NCI-H146 (cell line): ENCODE measurements at regions not wholly inside any gene's neighbourhood (a gene's known extent, or its start where the extent isn't known, plus 50 kb on each side); places are given as distances from the start of the nearest gene placed in this dataset.
"Not testable (repeated sequence)": the region's sequence is repeated elsewhere in the genome, so short reads cannot be mapped to it uniquely, and the experiment has no call there.

Experiments
- DNase-seq: peaks from one replicate; lab custom pipeline; 2025; lab: John Stamatoyannopoulos, UW

GRCh38 chr17:72472106-72472505 lies 351.3 kb downstream of the SOX9 start:
- DNase-seq: no peak

DNA sequence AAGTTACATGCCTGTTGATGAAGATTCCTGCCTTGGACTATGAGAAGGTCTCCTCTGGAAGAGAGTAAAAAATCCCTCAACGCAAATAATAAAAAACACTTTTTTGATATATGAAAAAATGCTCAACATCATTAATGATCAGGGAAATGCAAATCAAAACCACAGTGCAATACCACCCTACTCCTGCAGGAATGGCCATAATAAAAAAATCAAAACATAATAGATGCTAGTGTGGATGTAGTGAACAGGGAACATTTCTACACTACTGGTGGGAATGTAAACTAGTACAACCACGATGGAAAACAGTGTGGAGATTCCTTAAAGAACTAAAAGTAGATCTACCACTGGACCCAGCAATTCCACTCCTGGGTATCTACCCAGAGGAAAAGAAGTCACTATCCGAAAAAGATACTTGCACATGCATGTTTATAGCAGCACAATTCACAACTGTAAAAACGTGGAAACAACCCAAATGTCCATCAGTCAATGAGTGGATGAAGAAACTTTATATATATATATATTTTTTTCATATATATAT lies 352.1 kb downstream of the SOX9 start:
- not testable (repeated sequence) for DNase-seq

GRCh38 chr17:72474243-72474642 lies 353.4 kb downstream of the SOX9 start:
- no peak for DNase-seq

- DNase-seq: no peak
Observed at GRCh38 chr17:72474719-72475477, 354.1 kb downstream of the SOX9 start.

- DNase-seq: no peak
Observed at GRCh38 chr17:72476134-72476533, 355.3 kb downstream of the SOX9 start.

DNA sequence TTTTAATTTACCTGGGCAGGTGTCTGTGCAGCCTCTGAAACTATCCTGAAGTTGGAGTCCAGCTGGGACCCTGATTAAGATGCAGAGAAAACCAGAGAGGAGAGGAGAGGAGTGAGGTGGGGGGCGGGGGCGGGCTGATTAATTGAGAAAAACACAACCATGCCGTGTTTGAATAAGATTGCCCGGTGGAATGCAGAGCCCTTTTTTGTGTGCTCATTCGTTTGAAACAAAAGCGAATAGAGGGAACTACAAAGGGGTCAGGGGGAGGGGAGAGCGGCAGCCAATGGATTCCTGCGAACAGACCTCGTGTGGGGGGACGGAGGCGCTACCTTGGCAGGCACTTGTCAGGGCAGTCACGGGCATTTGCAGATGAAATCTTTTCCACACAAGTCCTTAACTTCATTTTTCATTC lies 355.8 kb downstream of the SOX9 start:
- peak; percentile 33 for DNase-seq

DNA sequence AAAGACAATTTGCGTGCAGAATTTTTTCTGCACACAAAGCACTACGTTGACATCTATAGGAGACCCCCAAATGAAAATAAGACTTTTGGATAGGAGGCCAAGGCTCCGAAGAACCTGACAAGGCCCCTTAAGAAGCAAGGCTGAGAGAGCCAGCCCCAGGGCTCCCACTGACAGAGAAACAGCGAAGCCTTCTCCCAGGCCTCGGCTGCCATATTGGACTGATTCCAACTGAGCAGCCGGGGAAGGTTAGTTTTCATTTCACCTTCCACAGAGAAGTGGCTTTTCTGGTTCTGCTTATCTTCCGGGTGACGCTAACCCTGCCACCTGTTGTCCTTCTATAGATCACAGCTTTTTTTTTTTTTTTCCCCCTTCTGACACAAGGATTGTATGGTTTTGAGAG lies 356.7 kb downstream of the SOX9 start:
- DNase-seq: peak; percentile 69

DNA sequence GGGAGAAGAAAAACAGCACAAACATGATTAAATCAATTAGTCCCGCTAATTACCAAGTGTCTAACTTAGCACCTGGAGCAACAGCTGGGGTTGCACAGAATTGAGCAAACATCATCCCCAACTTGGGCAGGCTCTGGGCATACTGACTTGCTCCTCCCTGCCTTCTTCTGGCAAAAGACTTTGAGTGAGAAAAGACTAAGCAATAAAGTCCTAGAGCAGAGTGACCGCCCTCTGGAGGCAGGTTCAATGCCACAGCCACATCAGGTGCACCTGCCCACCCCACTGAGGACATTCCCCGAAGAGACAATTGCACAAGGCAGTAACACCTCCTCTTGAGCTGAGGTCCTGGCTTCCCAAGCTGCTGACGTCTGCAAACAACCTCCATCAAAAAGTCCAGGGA lies 358.3 kb downstream of the SOX9 start:
- peak; percentile 84 for DNase-seq

GRCh38 chr17:72481572-72481971 lies 360.8 kb downstream of the SOX9 start:
- no peak for DNase-seq

DNA sequence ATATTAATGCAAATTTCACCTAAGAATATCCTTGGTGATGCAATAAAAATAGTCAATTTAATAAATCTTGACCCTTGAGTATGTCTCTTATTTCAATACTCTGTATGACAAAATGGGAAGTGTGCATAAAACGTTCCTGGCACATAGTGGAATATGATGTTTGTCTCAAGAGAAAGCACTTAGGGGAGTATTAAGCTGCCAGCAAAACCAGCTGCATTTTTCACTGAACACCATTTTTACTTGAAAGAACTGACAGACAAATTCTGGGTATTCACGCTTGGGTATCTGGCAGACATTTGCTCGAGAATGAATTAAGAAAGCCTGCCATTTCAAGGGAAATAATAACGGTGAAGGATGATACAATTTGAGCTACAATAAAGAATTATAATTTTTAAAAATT lies 364.8 kb downstream of the SOX9 start:
- no peak for DNase-seq

- DNase-seq: peak; percentile 7
Observed at GRCh38 chr17:72486806-72487205, 366.0 kb downstream of the SOX9 start.

DNA sequence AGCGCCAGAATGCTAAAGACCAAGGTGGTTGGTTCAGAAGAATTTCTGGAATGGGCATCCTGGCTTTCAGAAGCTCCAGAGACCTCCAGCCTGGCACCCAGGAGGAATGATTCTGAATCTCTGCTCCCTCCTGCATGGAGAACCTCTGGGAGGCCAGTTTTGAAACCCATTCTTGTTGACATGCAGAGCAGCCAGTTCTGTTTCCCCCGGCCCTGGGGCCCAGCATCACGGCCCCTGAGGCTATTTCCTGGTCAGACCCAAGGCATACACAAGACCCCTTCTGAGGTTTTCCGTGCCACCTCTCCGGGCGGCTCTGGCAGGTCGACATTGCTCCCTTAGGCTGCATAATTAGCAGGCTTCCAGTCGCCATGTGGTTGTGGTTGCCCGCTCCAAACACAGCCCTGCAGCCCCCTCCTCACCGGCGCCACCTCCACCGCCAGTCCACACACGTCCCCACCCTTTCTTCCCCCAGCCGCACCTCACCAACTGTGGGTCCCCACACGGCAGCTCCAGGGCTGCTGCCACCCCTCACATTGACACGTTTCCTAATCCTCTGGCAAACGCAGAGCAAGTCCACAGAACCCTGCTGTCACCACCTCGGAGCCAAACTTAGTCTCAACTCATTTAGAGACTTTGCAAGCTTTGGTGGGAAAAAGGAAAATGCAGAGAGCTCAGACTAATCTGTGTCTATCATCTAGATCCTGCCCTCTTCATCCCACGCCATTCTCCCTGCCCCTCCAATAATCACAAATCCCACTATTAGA lies 367.1 kb downstream of the SOX9 start:
- DNase-seq: peak; percentile 34

DNA sequence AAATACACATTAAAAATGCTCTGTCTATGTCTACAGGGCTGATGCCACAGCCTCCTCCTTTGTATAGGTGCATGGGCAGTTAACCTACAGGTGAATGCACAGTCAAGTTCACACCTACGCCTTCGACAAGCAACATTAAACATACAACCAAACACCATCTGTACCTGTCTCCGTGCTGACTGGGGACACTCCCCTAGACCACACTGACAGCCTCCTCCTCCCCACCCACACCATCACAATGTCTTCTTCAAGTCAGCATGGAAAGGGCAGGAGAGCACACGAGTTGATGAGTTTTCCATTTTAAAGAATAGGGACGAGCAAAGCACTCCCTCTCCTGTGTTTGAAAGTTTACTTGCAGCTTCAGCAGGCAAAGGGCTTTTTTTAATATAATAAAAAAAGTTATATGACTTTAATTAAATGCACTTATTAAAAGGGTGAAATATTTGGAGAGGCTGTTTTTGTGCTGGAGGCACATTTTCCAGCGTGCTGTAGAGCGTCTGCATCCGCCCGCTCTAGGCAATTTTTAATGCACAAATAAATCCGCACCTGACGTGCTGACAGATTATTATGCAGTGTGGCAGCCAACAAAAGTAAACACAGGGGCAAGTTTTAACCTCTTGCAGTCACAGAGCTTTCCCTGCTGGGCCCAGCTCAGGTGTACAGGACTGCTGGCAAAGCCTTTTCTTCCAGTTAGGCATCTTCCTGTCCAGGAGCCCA lies 367.9 kb downstream of the SOX9 start:
- DNase-seq: peak; percentile 72

GRCh38 chr17:72489272-72489641 lies 368.4 kb downstream of the SOX9 start:
- no peak for DNase-seq

- DNase-seq: no peak
Observed at GRCh38 chr17:72491102-72491501, 370.3 kb downstream of the SOX9 start.

- DNase-seq: no peak
Observed at GRCh38 chr17:72492494-72492893, 371.7 kb downstream of the SOX9 start.

DNA sequence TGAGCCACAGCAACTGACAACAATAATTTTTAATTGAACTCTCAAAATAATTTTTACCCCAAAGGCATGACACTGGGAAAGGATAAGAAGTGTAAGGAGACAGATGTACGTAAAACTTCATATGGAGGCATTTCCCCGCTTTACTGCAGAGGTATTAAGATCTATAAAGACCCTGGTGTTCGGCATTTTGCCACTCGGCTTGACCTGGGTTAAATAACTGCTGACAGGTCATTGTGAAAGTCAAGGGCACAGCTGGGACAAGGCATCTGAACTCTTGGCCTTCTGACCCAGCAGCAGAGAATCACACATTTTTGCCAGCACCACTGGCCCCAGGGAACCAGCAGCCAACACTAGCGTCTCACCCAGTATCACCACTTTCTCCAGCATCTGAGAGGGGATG lies 372.1 kb downstream of the SOX9 start:
- DNase-seq: no peak

DNA sequence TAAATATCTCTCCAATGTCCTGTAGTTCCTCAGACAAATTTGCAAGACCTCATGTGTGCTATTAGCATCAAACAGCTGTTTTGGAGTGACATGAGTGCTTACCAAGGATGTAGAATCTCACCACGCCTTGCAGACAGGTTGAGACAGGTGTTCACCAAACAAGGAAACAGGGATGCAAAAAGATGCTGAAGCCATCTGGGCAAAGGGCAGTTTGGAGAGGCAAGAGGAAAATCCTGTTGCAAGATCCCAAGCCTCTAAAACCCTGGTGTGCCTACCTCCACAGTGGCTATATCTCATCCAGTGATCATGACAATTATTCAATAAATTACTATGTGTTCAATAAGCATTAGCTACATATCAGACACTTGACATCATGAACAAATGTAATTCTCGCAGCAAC lies 373.7 kb downstream of the SOX9 start:
- DNase-seq: no peak

- no peak for DNase-seq
Observed at GRCh38 chr17:72496461-72496860, 375.6 kb downstream of the SOX9 start.

GRCh38 chr17:72497915-72498314 lies 377.1 kb downstream of the SOX9 start:
- no peak for DNase-seq

DNA sequence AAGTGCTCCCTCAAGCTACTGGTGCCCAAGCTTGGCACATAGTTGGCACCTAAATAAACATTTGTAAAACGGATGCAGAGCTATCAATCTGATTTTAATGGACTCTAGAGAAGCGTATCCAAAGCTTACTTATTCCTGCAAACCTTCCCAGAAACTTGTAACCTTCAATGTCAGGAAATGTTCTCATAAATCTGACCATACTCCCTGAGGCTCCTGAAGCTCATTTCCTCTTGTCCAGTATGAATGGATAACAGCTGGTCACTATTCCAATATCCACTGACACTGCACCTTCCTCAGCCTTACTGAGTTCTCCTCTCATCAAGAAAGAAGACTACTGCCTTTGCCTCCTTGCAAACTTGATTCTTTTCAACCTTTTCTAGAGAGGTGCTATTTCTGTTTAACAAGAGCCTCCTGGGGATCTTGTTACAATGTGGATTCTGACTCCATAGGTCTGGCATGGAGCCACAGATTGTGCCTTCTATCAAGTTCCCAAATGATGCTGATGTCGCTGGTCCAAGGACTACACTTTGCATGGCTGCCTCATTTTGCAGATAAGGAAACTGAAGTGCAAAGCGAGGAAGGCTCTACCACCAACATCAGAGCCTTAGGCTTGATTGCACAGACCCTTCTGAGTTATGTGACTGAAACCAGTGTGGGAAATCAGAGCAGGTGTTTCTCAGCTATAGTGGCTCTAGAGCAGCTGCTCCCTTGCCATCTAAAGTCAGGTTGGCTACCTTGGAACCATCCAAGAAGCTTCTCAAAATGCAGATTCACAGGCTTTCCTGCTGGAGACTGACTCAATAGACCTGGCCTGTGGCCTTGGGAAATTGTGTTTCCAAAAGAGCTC lies 377.8 kb downstream of the SOX9 start:
- no peak for DNase-seq
